T-cell (primary cell): ENCODE measurements at regions not wholly inside any gene's neighbourhood (a gene's known extent, or its start where the extent isn't known, plus 50 kb on each side); places are given as distances from the start of the nearest gene placed in this dataset.

Experiments
- ATAC-seq, 4 experiments: fragments of 200-7000 bp in 3 of 4; fragments of 150-1000 bp in 1 of 4; cut with Tn5 transposase; replicated peaks in 1 of 4; 1 replicate in 3 of 4; 2 replicates in 1 of 4; pipeline ENCODE4 v1.10.0; 2021; ENCODE audit warnings: moderate library complexity in 3 of 4, mild to moderate bottlenecking in 2 of 4, moderate number of reproducible peaks in 1 of 4
- CTCF ChIA-PET, 2 donors: fragments of 300-600 bp; sonication (Branson Sonifier 250); formaldehyde crosslinking; loops; one replicate each; lab custom pipeline; 2022; ENCODE audit warnings: antibody characterized with exemption in 2 of 2; lab: Charles Lee
- POLR2A ChIA-PET, 2 donors: fragments of 300-600 bp; sonication (Branson Sonifier 250); formaldehyde crosslinking; loops; one replicate each; lab custom pipeline; 2022; ENCODE audit warnings: antibody characterized with exemption in 2 of 2; lab: Charles Lee
- DNase-seq, 35 experiments: peaks; one replicate each; pipeline versions ENCODE4 v3.0.0 to v3.0.0-alpha.2; 2013 to 2023
- H3K27ac ChIP-seq: one replicate; pipeline ENCODE4 v1.5.1; 2013; ENCODE audit warnings: low read length
- H3K27me3 ChIP-seq, 2 experiments: replicated peaks in 1 of 2; 1 replicate in 1 of 2; 2 replicates in 1 of 2; pipeline versions ENCODE4 v1.6.1 to v1.7.0; 2013; ENCODE audit warnings: low read length in 1 of 2, mixed read lengths in 1 of 2; ENCODE audit not compliant: control insufficient read depth in 2 of 2, insufficient read depth in 2 of 2; ENCODE audit errors: extremely low read depth in 1 of 2
- H3K36me3 ChIP-seq, 2 donors: 1 replicate in 1 of 2; 2 replicates in 1 of 2; pipeline versions ENCODE4 v1.6.1 to v1.7.0; 2013; ENCODE audit warnings: low read length in 1 of 2; ENCODE audit not compliant: control insufficient read depth in 2 of 2, insufficient read depth in 1 of 2; ENCODE audit errors: extremely low read depth in 1 of 2
- H3K4me1 ChIP-seq, 2 experiments: 1 replicate in 1 of 2; 2 replicates in 1 of 2; pipeline versions ENCODE4 v1.6.1 to v1.7.0; 2013; ENCODE audit warnings: low read length in 2 of 2, mixed read lengths in 1 of 2; ENCODE audit not compliant: insufficient read depth in 2 of 2, control insufficient read depth in 1 of 2; ENCODE audit errors: extremely low read depth in 1 of 2
- H3K4me3 ChIP-seq, 2 donors: 1 replicate in 1 of 2; 2 replicates in 1 of 2; pipeline versions ENCODE4 v1.5.1 to v1.7.0; 2013; ENCODE audit warnings: mild to moderate bottlenecking in 2 of 2, low read length in 1 of 2, moderate library complexity in 1 of 2; ENCODE audit not compliant: control insufficient read depth in 1 of 2; ENCODE audit errors: extremely low read depth in 1 of 2
- H3K9me3 ChIP-seq: 2 replicates; pipeline ENCODE4 v1.7.0; 2013
- H3K27ac Mint-ChIP-seq, 2 donors: one replicate each; pipeline ENCODE4 v1.8.0; 2020 to 2021; ENCODE audit warnings: mild to moderate bottlenecking in 2 of 2, mixed read lengths in 2 of 2
- H3K27me3 Mint-ChIP-seq, 2 donors: one replicate each; pipeline ENCODE4 v1.8.0; 2021 to 2022; ENCODE audit warnings: mixed read lengths in 2 of 2
- H3K36me3 Mint-ChIP-seq: one replicate; pipeline ENCODE4 v1.8.0; 2021; ENCODE audit warnings: mixed read lengths
- H3K4me1 Mint-ChIP-seq, 3 donors: one replicate each; pipeline ENCODE4 v1.8.0; 2020 to 2022; ENCODE audit warnings: mixed read lengths in 3 of 3, mild to moderate bottlenecking in 1 of 3
- H3K4me3 Mint-ChIP-seq, 3 donors: one replicate each; pipeline ENCODE4 v1.8.0; 2020 to 2022; ENCODE audit warnings: mild to moderate bottlenecking in 3 of 3, mixed read lengths in 3 of 3, moderate library complexity in 3 of 3
- H3K9me3 Mint-ChIP-seq, 3 donors: one replicate each; pipeline ENCODE4 v1.8.0; 2020 to 2022; ENCODE audit warnings: mixed read lengths in 3 of 3
- WGBS: methylation state at CpG from one replicate; pipeline ENCODE4 v1.1.5; 2013; ENCODE audit warnings: missing lambda C conversion rate; ENCODE audit not compliant: insufficient coverage; 5-methylcytosine and 5-hydroxymethylcytosine counted together

GRCh38 chr10:108453166-108453565 is 1288.7 kb upstream of the SORCS1 start:
- no peak overlapping the region for H3K4me3 Mint-ChIP-seq

GRCh38 chr10:108452533-108452932 is 1288.0 kb upstream of the SORCS1 start:
- Histone ChIP-seq H3K4me3 (no peak overlapping the region), H3K27me3 (no peaks in the 10 kb centered on the region), H3K4me1 (no peaks in the 10 kb centered on the region), H3K36me3 (no peaks in the 10 kb centered on the region), H3K27ac (no peak overlapping the region), H3K9me3 (no peaks in the 10 kb centered on the region)
- ChIA-PET CTCF (no interaction called here), POLR2A (no interaction called here)
- 100% methylated on average over 2 of the region's 5 CpGs for WGBS
- no peaks in the 10 kb centered on the region for H3K27me3 Mint-ChIP-seq
- ATAC-seq (no peak), DNase-seq (no peak)
- H3K9me3 Mint-ChIP-seq: peaks cover 9 to 37% (median 11%) of the 10 kb centered on the region in 3 donors
- no peaks in the 10 kb centered on the region for H3K4me1 Mint-ChIP-seq
- H3K27ac Mint-ChIP-seq: no peak overlapping the region
- H3K4me3 Mint-ChIP-seq: no peak overlapping the region
- no peaks in the 10 kb centered on the region for H3K36me3 Mint-ChIP-seq

More at GRCh38 chr10:108453166-108453565, 1288.7 kb upstream of the SORCS1 start:
- no peaks in the 10 kb centered on the region for H3K36me3 Mint-ChIP-seq
- Histone ChIP-seq H3K27me3 (no peaks in the 10 kb centered on the region), H3K36me3 (no peaks in the 10 kb centered on the region), H3K9me3 (no peaks in the 10 kb centered on the region), H3K4me3 (no peak overlapping the region), H3K27ac (no peak overlapping the region), H3K4me1 (no peaks in the 10 kb centered on the region)
- no peak overlapping the region for H3K27ac Mint-ChIP-seq
- H3K27me3 Mint-ChIP-seq: no peaks in the 10 kb centered on the region
- ChIA-PET POLR2A (no interaction called here), CTCF (interaction anchor here in 1 of 2 donors (0.6 kb wide), 1 partner anchor 1116 kb away, joined by 3 read pairs; no protein-coding TSS in a partner anchor)
- ATAC-seq: no peak
- DNase-seq: no peak
- H3K4me1 Mint-ChIP-seq: no peaks in the 10 kb centered on the region
- H3K9me3 Mint-ChIP-seq: peaks cover 9 to 37% (median 11%) of the 10 kb centered on the region in 3 donors

- no peak overlapping the region for H3K4me3 Mint-ChIP-seq
- no peaks in the 10 kb centered on the region for H3K27me3 ChIP-seq
- no peak for DNase-seq
- H3K4me1 Mint-ChIP-seq: no peaks in the 10 kb centered on the region
- H3K27ac Mint-ChIP-seq: no peak overlapping the region
- no peaks in the 10 kb centered on the region for H3K36me3 ChIP-seq
- H3K9me3 Mint-ChIP-seq: peaks cover 7 to 31% (median 11%) of the 10 kb centered on the region in 3 donors
- H3K9me3 ChIP-seq: no peaks in the 10 kb centered on the region
- ChIA-PET CTCF (no interaction called here), POLR2A (no interaction called here)
- no peak overlapping the region for H3K4me3 ChIP-seq
- ATAC-seq: no peak
- 40% methylated on average over 1 of the region's 2 CpGs for WGBS
- no peaks in the 10 kb centered on the region for H3K27me3 Mint-ChIP-seq
- H3K27ac ChIP-seq: no peak overlapping the region
- no peaks in the 10 kb centered on the region for H3K4me1 ChIP-seq
- H3K36me3 Mint-ChIP-seq: no peaks in the 10 kb centered on the region
Observed at GRCh38 chr10:108450280-108450679, 1285.8 kb upstream of the SORCS1 start.

- Mint-ChIP-seq H3K36me3 (no peaks in the 10 kb centered on the region), H3K27me3 (no peaks in the 10 kb centered on the region), H3K27ac (no peak overlapping the region), H3K4me1 (no peaks in the 10 kb centered on the region), H3K9me3 (peaks cover 5 to 27% (median 7%) of the 10 kb centered on the region in 3 donors), H3K4me3 (no peak overlapping the region)
- ChIA-PET POLR2A (no interaction called here), CTCF (no interaction called here)
- WGBS: no CpG with 5 or more reads among the region's 3 CpGs
- H3K27ac ChIP-seq: no peak overlapping the region
- no peak overlapping the region for H3K4me3 ChIP-seq
- ATAC-seq (no peak), DNase-seq (no peak)
- H3K4me1 ChIP-seq: no peaks in the 10 kb centered on the region
- H3K36me3 ChIP-seq: no peaks in the 10 kb centered on the region
- no peaks in the 10 kb centered on the region for H3K9me3 ChIP-seq
- H3K27me3 ChIP-seq: no peaks in the 10 kb centered on the region
Observed at GRCh38 chr10:108445746-108446145, 1281.2 kb upstream of the SORCS1 start.

- WGBS: no CpG with 5 or more reads among the region's 2 CpGs
- Mint-ChIP-seq H3K4me3 (no peak overlapping the region), H3K36me3 (no peaks in the 10 kb centered on the region), H3K27ac (no peak overlapping the region), H3K9me3 (peaks cover 6 to 20% (median 11%) of the 10 kb centered on the region in 3 donors), H3K27me3 (no peaks in the 10 kb centered on the region), H3K4me1 (no peaks in the 10 kb centered on the region)
- DNase-seq (no peak), ATAC-seq (no peak)
- no peaks in the 10 kb centered on the region for H3K4me1 ChIP-seq
- H3K9me3 ChIP-seq: no peaks in the 10 kb centered on the region
- H3K36me3 ChIP-seq: no peaks in the 10 kb centered on the region
- no peak overlapping the region for H3K27ac ChIP-seq
- H3K27me3 ChIP-seq: no peaks in the 10 kb centered on the region
- POLR2A ChIA-PET: no interaction called here
- H3K4me3 ChIP-seq: no peak overlapping the region
- CTCF ChIA-PET: no interaction called here
Observed at GRCh38 chr10:108443636-108444035, 1279.1 kb upstream of the SORCS1 start.

GRCh38 chr10:108439397-108439796 is 1274.9 kb upstream of the SORCS1 start:
- ChIA-PET POLR2A (no interaction called here), CTCF (interaction anchor here in 1 of 2 donors (0.6 kb wide), 1 partner anchor 16 kb away, joined by 3 read pairs; no protein-coding TSS in a partner anchor)
- Histone ChIP-seq H3K27me3 (no peaks in the 10 kb centered on the region), H3K27ac (no peak overlapping the region), H3K4me3 (no peak overlapping the region), H3K9me3 (no peaks in the 10 kb centered on the region), H3K4me1 (no peaks in the 10 kb centered on the region), H3K36me3 (no peaks in the 10 kb centered on the region)
- no CpG with 5 or more reads among the region's 1 CpG for WGBS
- Mint-ChIP-seq H3K9me3 (peaks cover 9 to 23% (median 11%) of the 10 kb centered on the region in 3 donors), H3K36me3 (no peaks in the 10 kb centered on the region), H3K4me3 (no peak overlapping the region), H3K27me3 (no peaks in the 10 kb centered on the region), H3K4me1 (no peaks in the 10 kb centered on the region), H3K27ac (no peak overlapping the region)
- ATAC-seq (no peak), DNase-seq (no peak)

- CTCF ChIA-PET: no interaction called here
- DNase-seq (no peak), ATAC-seq (no peak)
- H3K36me3 Mint-ChIP-seq: no peaks in the 10 kb centered on the region
- no peaks in the 10 kb centered on the region for H3K4me1 ChIP-seq
- H3K27ac Mint-ChIP-seq: no peak overlapping the region
- H3K4me3 ChIP-seq: no peak overlapping the region
- no peak overlapping the region for H3K27ac ChIP-seq
- H3K4me1 Mint-ChIP-seq: no peaks in the 10 kb centered on the region
- no peaks in the 10 kb centered on the region for H3K9me3 ChIP-seq
- no peaks in the 10 kb centered on the region for H3K27me3 ChIP-seq
- no peak overlapping the region for H3K4me3 Mint-ChIP-seq
- POLR2A ChIA-PET: no interaction called here
- H3K36me3 ChIP-seq: no peaks in the 10 kb centered on the region
- 46% methylated on average over 6 of the region's 6 CpGs for WGBS
- H3K9me3 Mint-ChIP-seq: peaks cover 4 to 21% (median 18%) of the 10 kb centered on the region in 3 donors
- H3K27me3 Mint-ChIP-seq: no peaks in the 10 kb centered on the region
Observed at GRCh38 chr10:108436096-108436495, 1271.6 kb upstream of the SORCS1 start.
